Nephron progenitor cell (in vitro differentiated cells): ENCODE measurements at regions not wholly inside any gene's neighbourhood (a gene's known extent, or its start where the extent isn't known, plus 50 kb on each side); places are given as distances from the start of the nearest gene placed in this dataset.

ENCODE experiments used
- DNase-seq: peaks from one replicate; pipeline ENCODE4 v3.0.0; 2021
- H3K27ac Mint-ChIP-seq: 2 replicates; pipeline ENCODE4 v1.8.0; 2021; ENCODE audit warnings: mild to moderate bottlenecking, moderate library complexity, mixed read lengths
- H3K27me3 Mint-ChIP-seq: 2 replicates; pipeline ENCODE4 v1.8.0; 2021; ENCODE audit warnings: mild to moderate bottlenecking, low read depth, mixed read lengths; ENCODE audit not compliant: poor library complexity
- H3K36me3 Mint-ChIP-seq: 2 replicates; pipeline ENCODE4 v1.8.0; 2021; ENCODE audit warnings: low read depth, mixed read lengths
- H3K4me1 Mint-ChIP-seq: 2 replicates; pipeline ENCODE4 v1.8.0; 2021; ENCODE audit warnings: mixed read lengths
- H3K4me3 Mint-ChIP-seq: 2 replicates; pipeline ENCODE4 v1.8.0; 2021; ENCODE audit warnings: mild to moderate bottlenecking, moderate library complexity, mixed read lengths
- H3K9me3 Mint-ChIP-seq: 2 replicates; pipeline ENCODE4 v1.8.0; 2021; ENCODE audit warnings: mild to moderate bottlenecking, moderate library complexity, mixed read lengths
- TF ChIP-seq, protein P1 (sequence below): fragments of 200-600 bp; sonication (generic); IDR thresholded peaks from 2 replicates; pipeline ENCODE4 v1.5.0; 2021; ENCODE audit warnings: antibody characterized with exemption

DNA sequence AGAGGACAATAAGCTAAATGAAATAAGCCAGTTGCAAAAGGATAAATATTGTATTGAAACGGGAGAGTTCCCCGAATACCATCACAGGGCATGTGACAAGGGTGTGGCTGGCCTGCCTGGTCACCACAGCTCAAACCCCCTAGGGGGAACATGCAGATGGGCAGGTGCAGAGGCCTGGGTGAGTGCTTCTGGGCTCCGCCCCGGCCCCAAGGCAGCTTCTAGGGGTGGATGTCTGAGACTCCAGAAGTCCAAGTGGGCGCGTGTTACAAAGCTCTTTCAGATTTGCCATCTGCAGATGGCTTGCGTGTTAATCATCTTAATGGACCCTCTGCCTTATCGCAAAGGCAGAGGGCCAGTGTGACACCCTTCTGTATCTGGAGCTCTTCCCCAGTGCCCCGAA, 559.2 kb upstream of the IMPG1 start:
- no peaks in the 10 kb centered on the region for H3K36me3 Mint-ChIP-seq
- H3K27me3 Mint-ChIP-seq: peaks cover 2% of the 10 kb centered on the region
- DNase-seq: no peak
- TF ChIP-seq, protein P1, sequence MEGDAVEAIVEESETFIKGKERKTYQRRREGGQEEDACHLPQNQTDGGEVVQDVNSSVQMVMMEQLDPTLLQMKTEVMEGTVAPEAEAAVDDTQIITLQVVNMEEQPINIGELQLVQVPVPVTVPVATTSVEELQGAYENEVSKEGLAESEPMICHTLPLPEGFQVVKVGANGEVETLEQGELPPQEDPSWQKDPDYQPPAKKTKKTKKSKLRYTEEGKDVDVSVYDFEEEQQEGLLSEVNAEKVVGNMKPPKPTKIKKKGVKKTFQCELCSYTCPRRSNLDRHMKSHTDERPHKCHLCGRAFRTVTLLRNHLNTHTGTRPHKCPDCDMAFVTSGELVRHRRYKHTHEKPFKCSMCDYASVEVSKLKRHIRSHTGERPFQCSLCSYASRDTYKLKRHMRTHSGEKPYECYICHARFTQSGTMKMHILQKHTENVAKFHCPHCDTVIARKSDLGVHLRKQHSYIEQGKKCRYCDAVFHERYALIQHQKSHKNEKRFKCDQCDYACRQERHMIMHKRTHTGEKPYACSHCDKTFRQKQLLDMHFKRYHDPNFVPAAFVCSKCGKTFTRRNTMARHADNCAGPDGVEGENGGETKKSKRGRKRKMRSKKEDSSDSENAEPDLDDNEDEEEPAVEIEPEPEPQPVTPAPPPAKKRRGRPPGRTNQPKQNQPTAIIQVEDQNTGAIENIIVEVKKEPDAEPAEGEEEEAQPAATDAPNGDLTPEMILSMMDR: no peak
- no peak overlapping the region for H3K4me3 Mint-ChIP-seq
- H3K4me1 Mint-ChIP-seq: no peaks in the 10 kb centered on the region
- no peak overlapping the region for H3K27ac Mint-ChIP-seq
- peaks cover 21% of the 10 kb centered on the region for H3K9me3 Mint-ChIP-seq

DNA sequence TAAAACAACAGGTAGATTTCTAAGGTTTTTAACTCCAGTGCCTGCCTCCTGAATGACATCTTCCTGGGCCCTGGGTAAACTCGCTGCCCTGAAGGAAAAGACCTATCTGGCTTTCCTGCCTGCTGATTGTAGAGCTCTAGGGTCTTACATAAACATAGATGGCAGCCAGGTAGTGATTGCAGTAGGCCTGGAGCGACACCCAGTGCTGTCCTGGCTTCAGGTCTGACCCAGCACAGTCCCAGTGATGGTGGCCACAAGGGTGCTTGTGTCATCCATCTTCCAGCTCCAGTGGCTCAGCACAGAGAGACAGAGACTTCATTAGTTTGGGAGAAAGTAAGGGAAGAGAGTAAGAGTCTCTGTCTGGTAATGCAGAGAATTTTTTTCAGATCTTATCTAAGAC, 542.9 kb upstream of the IMPG1 start:
- H3K4me1 Mint-ChIP-seq: no peaks in the 10 kb centered on the region
- H3K27me3 Mint-ChIP-seq: peaks cover 1% of the 10 kb centered on the region
- H3K36me3 Mint-ChIP-seq: no peaks in the 10 kb centered on the region
- no peaks in the 10 kb centered on the region for H3K9me3 Mint-ChIP-seq
- H3K27ac Mint-ChIP-seq: no peak overlapping the region
- DNase-seq: no peak
- TF ChIP-seq, protein P1: no peak
- H3K4me3 Mint-ChIP-seq: no peak overlapping the region

DNA sequence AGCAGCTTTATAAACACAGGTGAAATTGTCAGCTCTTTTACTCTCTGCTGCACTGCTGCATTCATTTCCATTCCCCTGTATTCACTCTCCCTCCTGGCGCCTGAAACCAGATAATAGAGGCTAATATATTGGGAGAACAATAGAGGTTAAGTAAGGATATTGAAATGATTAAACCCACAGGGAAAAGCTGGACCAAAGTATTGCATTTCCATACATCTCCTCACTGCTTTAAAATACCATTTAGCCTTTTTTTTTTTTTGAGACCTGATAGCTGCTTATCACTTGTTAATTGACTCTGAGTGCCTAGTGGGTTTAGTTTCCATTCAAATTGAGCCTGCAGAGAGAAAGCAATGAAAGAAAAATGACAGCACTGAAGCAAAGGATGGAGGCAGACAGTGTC, 540.5 kb upstream of the IMPG1 start:
- H3K36me3 Mint-ChIP-seq: no peaks in the 10 kb centered on the region
- H3K4me1 Mint-ChIP-seq: no peaks in the 10 kb centered on the region
- no peak for DNase-seq
- peaks cover 4% of the 10 kb centered on the region for H3K27me3 Mint-ChIP-seq
- TF ChIP-seq, protein P1: no peak
- H3K4me3 Mint-ChIP-seq: no peak overlapping the region
- H3K27ac Mint-ChIP-seq: no peak overlapping the region
- no peaks in the 10 kb centered on the region for H3K9me3 Mint-ChIP-seq

DNA sequence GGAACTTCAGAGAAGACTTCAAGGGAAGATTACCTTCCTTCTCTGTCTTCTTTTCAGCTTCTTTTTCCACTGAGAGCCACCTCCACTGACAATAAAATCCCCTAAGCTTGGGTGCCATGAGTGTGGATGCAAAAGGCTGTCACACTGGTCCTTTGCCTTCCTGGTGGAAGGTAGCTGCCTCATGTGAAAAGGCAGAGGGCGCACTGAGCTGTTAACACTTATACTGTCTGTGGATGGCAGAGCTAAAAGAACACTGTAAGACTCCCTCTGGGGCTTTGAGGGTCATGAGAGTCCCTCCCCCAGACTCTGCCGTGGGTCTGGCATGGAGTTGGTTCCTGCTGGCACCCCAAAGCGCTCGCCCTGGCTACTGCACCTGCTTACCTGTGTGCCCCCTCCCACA, 536.7 kb upstream of the IMPG1 start:
- Mint-ChIP-seq H3K4me1 (no peaks in the 10 kb centered on the region), H3K4me3 (no peak overlapping the region), H3K27me3 (peaks cover 4% of the 10 kb centered on the region), H3K27ac (no peak overlapping the region), H3K36me3 (no peaks in the 10 kb centered on the region), H3K9me3 (no peaks in the 10 kb centered on the region)
- TF ChIP-seq, protein P1: no peak
- DNase-seq: no peak

DNA sequence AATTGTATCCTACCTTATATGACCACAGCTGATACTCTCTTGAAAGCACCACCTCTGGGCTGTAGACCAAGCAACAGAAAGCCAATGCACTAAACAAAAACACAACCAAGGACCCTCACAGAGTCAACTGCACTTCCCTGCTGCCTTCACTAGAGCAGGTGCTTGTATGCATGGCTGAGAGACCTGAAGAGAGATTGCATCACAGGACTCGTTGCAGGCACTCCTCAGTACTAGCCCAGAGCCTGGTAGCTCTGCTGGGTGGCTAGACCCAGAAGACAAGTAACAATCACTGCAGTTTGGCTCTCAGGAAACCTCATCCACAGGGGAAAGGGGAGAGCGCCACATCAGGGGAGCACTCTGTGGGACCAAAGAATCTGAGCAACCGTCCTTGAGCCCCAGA, 521.6 kb upstream of the IMPG1 start:
- H3K4me3 Mint-ChIP-seq: no peak overlapping the region
- H3K27me3 Mint-ChIP-seq: no peaks in the 10 kb centered on the region
- peaks cover 9% of the 10 kb centered on the region for H3K9me3 Mint-ChIP-seq
- no peak for DNase-seq
- TF ChIP-seq, protein P1: no peak
- no peak overlapping the region for H3K27ac Mint-ChIP-seq
- no peaks in the 10 kb centered on the region for H3K36me3 Mint-ChIP-seq
- no peaks in the 10 kb centered on the region for H3K4me1 Mint-ChIP-seq

DNA sequence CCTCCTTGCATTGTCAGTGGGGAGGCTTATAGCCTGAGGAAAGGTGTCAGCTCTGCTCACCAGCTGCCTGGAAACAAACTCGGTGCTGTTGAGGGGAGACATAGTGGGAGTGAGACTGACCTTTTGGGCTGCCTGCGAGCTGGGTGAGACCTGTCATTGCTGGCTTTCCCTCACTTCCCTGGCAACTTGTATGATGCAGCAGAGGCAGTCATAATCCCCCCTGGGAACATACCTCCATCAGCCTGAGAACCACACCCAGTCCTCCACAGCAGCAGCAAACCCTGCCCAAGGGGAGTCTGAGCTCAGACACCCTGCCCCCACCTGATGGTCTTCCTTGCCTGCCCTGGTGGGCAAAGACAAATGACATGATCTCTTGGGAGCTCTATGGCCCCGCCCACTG, 521.2 kb upstream of the IMPG1 start:
- Mint-ChIP-seq H3K27me3 (no peaks in the 10 kb centered on the region), H3K27ac (no peak overlapping the region), H3K36me3 (no peaks in the 10 kb centered on the region), H3K9me3 (peaks cover 9% of the 10 kb centered on the region), H3K4me3 (no peak overlapping the region), H3K4me1 (no peaks in the 10 kb centered on the region)
- no peak for DNase-seq
- TF ChIP-seq, protein P1: no peak
